Ovary (tissue), 3 donors: ENCODE measurements at regions not wholly inside any gene's neighbourhood (a gene's known extent, or its start where the extent isn't known, plus 50 kb on each side); places are given as distances from the start of the nearest gene placed in this dataset.

ENCODE experiments used
- CTCF ChIP-seq, 3 donors: fragments of 450-650 bp in 2 of 3; fragments of 200-600 bp in 1 of 3; IDR thresholded peaks; one replicate each; pipeline versions ENCODE4 v1.5.1 to v1.8.0; 2016 to 2022; ENCODE audit warnings: antibody characterized with exemption in 3 of 3, mild to moderate bottlenecking in 1 of 3
- EP300 ChIP-seq: sonication (generic); formaldehyde crosslinking; IDR thresholded peaks from one replicate; pipeline ENCODE4 v1.6.1; 2017; ENCODE audit warnings: antibody characterized with exemption
- POLR2A ChIP-seq: fragments of 450-650 bp; IDR thresholded peaks from one replicate; pipeline ENCODE4 v1.6.1; 2017; ENCODE audit warnings: antibody characterized with exemption, mild to moderate bottlenecking, moderate library complexity
- donor health status: DM: no; HTN: no; CAD: no.

- TF ChIP-seq CTCF (IDR thresholded peaks at IDR 0.05) (no peak), POLR2A (no peak), EP300 (no peak)
These were observed 176.3 kb upstream of the PARP11 start for GRCh38 chr12:4049298-4050080.
